HG03565 (cell line): ENCODE measurements at regions not wholly inside any gene's neighbourhood (a gene's known extent, or its start where the extent isn't known, plus 50 kb on each side); places are given as distances from the start of the nearest gene placed in this dataset.

Experiments used
- ATAC-seq: cut with Tn5 transposase; IDR thresholded peaks from one replicate; pipeline ENCODE4 v1.9.1; 2021; ENCODE audit warnings: mild to moderate bottlenecking, moderate library complexity; ENCODE audit not compliant: unreplicated experiment

DNA sequence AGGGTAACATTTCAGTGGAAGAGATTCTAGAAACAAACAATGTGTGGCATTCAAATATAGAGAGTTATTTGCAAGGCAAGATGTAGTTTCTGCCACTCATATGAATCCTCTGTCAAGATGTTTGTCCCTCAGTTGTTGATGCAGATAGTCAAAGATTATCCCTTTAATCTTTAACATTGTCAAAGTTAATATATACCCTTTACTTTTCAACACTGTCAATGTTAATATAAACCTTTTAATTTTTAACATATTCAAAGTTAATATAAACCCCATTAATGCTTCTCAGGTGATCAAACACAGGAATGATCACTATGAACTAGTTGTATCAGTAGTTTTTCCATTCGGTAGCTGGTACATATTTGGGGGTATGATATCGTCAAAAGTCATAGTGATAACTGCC is 51.9 kb upstream of the PICALM start:
- ATAC-seq = no peak

GRCh38 chr11:86119906-86120305 is 51.0 kb upstream of the PICALM start:
- ATAC-seq = no peak

DNA sequence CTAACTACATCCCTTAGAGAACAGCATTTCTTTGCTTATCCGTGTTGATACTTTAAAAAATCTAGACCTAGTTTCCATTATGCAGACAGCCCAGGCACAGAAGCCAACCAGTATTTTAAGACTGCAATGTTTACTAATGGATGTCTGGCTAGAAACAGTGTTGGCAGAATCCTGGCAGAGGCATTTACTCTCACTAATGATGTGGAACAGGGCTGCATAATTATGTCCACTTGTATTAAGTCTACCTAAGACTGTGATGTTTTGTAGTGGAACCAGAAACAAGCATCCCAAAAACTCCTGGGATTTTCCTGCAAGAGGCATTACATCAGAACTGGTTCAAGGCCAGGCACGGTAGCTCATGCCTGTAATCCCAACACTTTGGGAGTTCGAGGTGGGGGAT is 50.2 kb upstream of the PICALM start:
- no peak for ATAC-seq
